GM23248 (cell line): ENCODE measurements at regions not wholly inside any gene's neighbourhood (a gene's known extent, or its start where the extent isn't known, plus 50 kb on each side); places are given as distances from the start of the nearest gene placed in this dataset.

Experiments
- DNase-seq: peaks from one replicate; pipeline ENCODE4 v3.0.0-alpha.2; 2015
- H2AFZ ChIP-seq: fragments of 200-600 bp; sonication (generic); 2 replicates; pipeline ENCODE4 v1.6.1; 2016; ENCODE audit warnings: antibody characterized with exemption
- H3F3A ChIP-seq: fragments of 200-600 bp; sonication (generic); 2 replicates; pipeline ENCODE4 v1.6.1; 2016; ENCODE audit warnings: mild to moderate bottlenecking, antibody characterized with exemption, mixed run types; ENCODE audit not compliant: insufficient read depth
- H3K27ac ChIP-seq: fragments of 200-600 bp; sonication (generic); 2 replicates; pipeline ENCODE4 v1.5.1; 2016; ENCODE audit warnings: mild to moderate bottlenecking
- H3K27me3 ChIP-seq: fragments of 200-600 bp; sonication (generic); replicated peaks from 2 replicates; pipeline ENCODE4 v1.6.1; 2016; ENCODE audit warnings: mild to moderate bottlenecking; ENCODE audit not compliant: insufficient read depth
- H3K36me3 ChIP-seq: fragments of 200-600 bp; sonication (generic); 2 replicates; pipeline ENCODE4 v1.6.1; 2016; ENCODE audit warnings: low read depth, mild to moderate bottlenecking
- H3K4me1 ChIP-seq: fragments of 200-600 bp; sonication (generic); 2 replicates; pipeline ENCODE4 v1.6.1; 2016; ENCODE audit warnings: mild to moderate bottlenecking; ENCODE audit not compliant: insufficient read depth
- H3K4me2 ChIP-seq: fragments of 200-600 bp; sonication (generic); one replicate; pipeline ENCODE4 v1.6.1; 2016; ENCODE audit warnings: mild to moderate bottlenecking; ENCODE audit not compliant: unreplicated experiment
- H3K4me3 ChIP-seq: fragments of 200-600 bp; sonication (generic); 2 replicates; pipeline ENCODE4 v1.5.1; 2016; ENCODE audit warnings: mild to moderate bottlenecking
- H3K79me2 ChIP-seq: fragments of 200-600 bp; sonication (generic); 2 replicates; pipeline ENCODE4 v1.6.1; 2016; ENCODE audit warnings: mild to moderate bottlenecking; ENCODE audit not compliant: insufficient read depth
- H3K9ac ChIP-seq: fragments of 200-600 bp; sonication (generic); 2 replicates; pipeline ENCODE4 v1.6.1; 2016; ENCODE audit warnings: mild to moderate bottlenecking
- H3K9me2 ChIP-seq: fragments of 200-600 bp; sonication (generic); 2 replicates; pipeline ENCODE4 v1.6.1; 2016; ENCODE audit warnings: mixed run types, mild to moderate bottlenecking, moderate library complexity; ENCODE audit not compliant: insufficient read depth
- H3K9me3 ChIP-seq: fragments of 200-600 bp; sonication (generic); one replicate; pipeline ENCODE4 v1.6.1; 2017; ENCODE audit warnings: low read depth
- H4K20me1 ChIP-seq: fragments of 200-600 bp; sonication (generic); 2 replicates; pipeline ENCODE4 v1.6.0; 2016; ENCODE audit not compliant: insufficient read depth
- EZH2 ChIP-seq: fragments of 200-600 bp; sonication (generic); IDR thresholded peaks from 2 replicates; pipeline ENCODE4 v1.6.1; 2018; ENCODE audit warnings: antibody characterized with exemption, mild to moderate bottlenecking; ENCODE audit not compliant: insufficient read depth, poor library complexity, severe bottlenecking
- EZH2phosphoT487 ChIP-seq: fragments of 200-600 bp; sonication (generic); IDR thresholded peaks from 2 replicates; pipeline ENCODE4 v1.6.1; 2018; ENCODE audit warnings: antibody characterized with exemption, moderate library complexity, mild to moderate bottlenecking, low read depth; ENCODE audit not compliant: insufficient read depth
- WGBS, 2 experiments: methylation state at CpG; one replicate each; pipeline ENCODE4 v1.1.6; 2015 to 2017; ENCODE audit warnings: low lambda C conversion rate in 2 of 2, low coverage in 1 of 2; ENCODE audit errors: missing lambda C conversion rate in 2 of 2; 5-methylcytosine and 5-hydroxymethylcytosine counted together
- in situ Hi-C: fragments of 300-500 bp; cut with MboI; formaldehyde crosslinking; loops from 2 replicates; pipeline ENCODE4 v1.15.0; 2020

DNA sequence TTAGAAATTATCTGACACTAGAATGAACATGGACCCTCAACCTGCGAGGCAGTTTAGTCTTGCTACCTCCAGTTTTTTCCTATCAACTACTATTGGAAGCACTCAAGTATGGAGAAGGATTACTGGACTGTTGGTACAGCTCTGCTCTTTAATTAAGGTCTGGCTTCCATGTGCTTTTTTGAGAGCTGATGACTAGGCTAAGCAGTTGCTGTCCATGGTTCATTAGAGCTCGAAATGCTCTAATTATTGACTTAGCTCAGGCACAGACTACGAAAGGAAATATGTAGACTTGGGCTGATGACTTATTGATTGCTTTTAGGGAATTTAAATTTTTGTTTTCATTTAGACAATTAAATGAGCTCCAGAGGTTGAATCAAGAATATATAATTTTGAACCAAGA lies 1281.6 kb downstream of the HACE1 start:
- Histone ChIP-seq H3K9ac (no peak overlapping the region), H3F3A (no peaks in the 10 kb centered on the region), H3K4me3 (no peak overlapping the region), H3K79me2 (no peaks in the 10 kb centered on the region), H3K4me2 (no peak overlapping the region), H3K4me1 (no peaks in the 10 kb centered on the region), H3K9me2 (no peaks in the 10 kb centered on the region), H2AFZ (no peak overlapping the region), H3K27me3 (no peaks in the 10 kb centered on the region), H3K27ac (no peak overlapping the region), H3K36me3 (no peaks in the 10 kb centered on the region), H3K9me3 (no peaks in the 10 kb centered on the region), H4K20me1 (no peaks in the 10 kb centered on the region)
- 14 to 21% methylated on average over 3 of the region's 3 CpGs for WGBS, 2 experiments
- TF ChIP-seq EZH2phosphoT487 = no peak
- TF ChIP-seq EZH2 = no peak
- DNase-seq = no peak
- in situ Hi-C loops = no loop called here

DNA sequence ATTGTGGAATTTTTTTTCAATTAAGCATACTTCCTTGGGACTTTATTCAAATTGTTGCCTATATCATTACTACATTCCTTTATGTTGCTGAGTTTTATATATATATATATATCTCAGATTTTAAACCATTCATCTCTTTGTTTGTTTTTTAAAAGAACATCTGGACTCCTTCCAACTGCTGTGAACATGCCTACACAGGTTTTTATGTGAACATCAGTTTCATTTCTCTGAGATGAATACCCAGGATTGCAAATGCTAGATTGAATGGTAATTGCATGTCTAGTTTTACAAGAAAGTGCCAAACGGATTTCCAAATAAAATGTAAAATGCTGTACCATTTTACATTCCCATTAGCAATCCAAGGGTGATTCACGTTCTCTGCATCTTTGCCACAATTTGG lies 1289.3 kb downstream of the HACE1 start:
- in situ Hi-C loops = no loop called here
- Histone ChIP-seq H3K4me2 (no peak overlapping the region), H2AFZ (no peak overlapping the region), H4K20me1 (no peaks in the 10 kb centered on the region), H3K4me1 (no peaks in the 10 kb centered on the region), H3K36me3 (no peaks in the 10 kb centered on the region), H3K79me2 (no peaks in the 10 kb centered on the region), H3K27me3 (no peaks in the 10 kb centered on the region), H3K9ac (no peak overlapping the region), H3K9me2 (no peaks in the 10 kb centered on the region), H3F3A (no peaks in the 10 kb centered on the region), H3K4me3 (no peak overlapping the region), H3K9me3 (no peaks in the 10 kb centered on the region), H3K27ac (no peak overlapping the region)
- 6 to 18% methylated on average over 2 of the region's 2 CpGs for WGBS, 2 experiments
- DNase-seq = no peak
- TF ChIP-seq EZH2 = no peak

DNA sequence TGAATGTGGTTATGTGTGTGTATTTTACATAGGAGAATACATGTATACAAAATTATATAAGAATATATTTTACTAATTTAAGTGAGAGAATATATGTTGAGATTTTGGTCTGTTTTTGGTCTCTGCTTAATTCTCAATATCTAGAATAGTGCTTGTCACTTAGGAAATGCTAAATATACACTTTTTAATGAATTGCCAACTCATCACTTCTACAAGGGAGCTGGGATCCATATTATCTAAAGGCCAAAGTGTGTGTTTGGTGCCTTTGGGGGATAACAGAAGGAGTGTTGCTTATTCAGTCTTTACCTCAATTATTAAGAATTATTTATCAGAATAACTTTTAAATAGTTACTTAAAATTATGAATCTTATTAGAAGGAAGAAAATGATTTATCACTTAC lies 1304.8 kb downstream of the HACE1 start:
- H3F3A ChIP-seq = no peaks in the 10 kb centered on the region
- in situ Hi-C loops = no loop called here
- H2AFZ ChIP-seq = no peak overlapping the region
- no peaks in the 10 kb centered on the region for H3K9me2 ChIP-seq
- no peak for TF ChIP-seq EZH2phosphoT487
- no peak for TF ChIP-seq EZH2
- H3K4me3 ChIP-seq = no peak overlapping the region
- no peaks in the 10 kb centered on the region for H4K20me1 ChIP-seq
- no peak overlapping the region for H3K9ac ChIP-seq
- no peak overlapping the region for H3K4me2 ChIP-seq
- no peaks in the 10 kb centered on the region for H3K9me3 ChIP-seq
- no peaks in the 10 kb centered on the region for H3K79me2 ChIP-seq
- DNase-seq = no peak
- H3K27ac ChIP-seq = no peak overlapping the region
- no peaks in the 10 kb centered on the region for H3K4me1 ChIP-seq
- H3K27me3 ChIP-seq = no peaks in the 10 kb centered on the region
- H3K36me3 ChIP-seq = no peaks in the 10 kb centered on the region

DNA sequence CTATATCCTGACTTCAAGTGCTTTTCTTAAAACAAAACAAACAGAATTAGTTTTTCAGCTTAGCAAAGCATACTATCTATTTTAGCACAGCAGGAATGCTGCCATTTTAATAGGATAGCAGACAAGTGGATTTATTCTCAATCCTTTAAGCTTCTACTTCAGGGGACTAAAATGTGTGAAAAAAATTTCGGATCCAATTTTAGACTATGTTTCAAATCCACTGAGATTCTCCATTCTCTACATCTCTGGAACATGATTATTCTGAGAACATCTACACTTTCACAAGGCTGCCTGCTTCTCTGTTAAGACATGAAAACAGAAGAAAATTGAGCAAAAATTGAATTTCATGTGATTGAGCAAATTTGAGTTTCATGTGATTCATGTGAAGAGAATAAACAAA lies 1321.3 kb downstream of the HACE1 start:
- DNase-seq = no peak
- Histone ChIP-seq H3K9me3 (no peaks in the 10 kb centered on the region), H3K79me2 (no peaks in the 10 kb centered on the region), H3K27ac (no peak overlapping the region), H3F3A (no peaks in the 10 kb centered on the region), H3K4me2 (no peak overlapping the region), H3K4me3 (no peak overlapping the region), H3K27me3 (no peaks in the 10 kb centered on the region), H3K9me2 (no peaks in the 10 kb centered on the region), H4K20me1 (no peaks in the 10 kb centered on the region), H3K4me1 (no peaks in the 10 kb centered on the region), H2AFZ (no peak overlapping the region), H3K36me3 (no peaks in the 10 kb centered on the region), H3K9ac (no peak overlapping the region)
- 6 to 10% methylated on average over 1 of the region's 1 CpG for WGBS, 2 experiments
- in situ Hi-C loops = no loop called here
- TF ChIP-seq EZH2 (no peak), EZH2phosphoT487 (no peak)

DNA sequence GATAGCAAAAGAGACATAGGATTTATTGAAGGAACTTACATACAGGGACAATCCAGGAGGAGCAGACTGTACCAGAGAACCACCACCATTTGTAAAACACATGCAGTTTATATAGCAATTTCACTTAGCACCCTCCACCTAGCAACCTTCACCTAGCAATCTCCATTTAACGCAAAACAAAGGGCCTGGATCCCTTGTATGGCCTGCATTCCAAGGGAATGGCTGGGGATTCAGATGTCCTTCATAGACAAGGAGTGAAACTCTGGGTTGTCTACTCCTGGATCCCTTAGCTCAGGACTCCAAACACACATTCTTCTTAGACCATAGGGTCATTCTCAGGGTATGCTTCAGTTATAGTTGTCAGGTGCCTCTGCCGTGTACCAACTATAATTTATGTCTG lies 1324.9 kb downstream of the HACE1 start:
- Histone ChIP-seq H3K9me3 (no peaks in the 10 kb centered on the region), H2AFZ (no peak overlapping the region), H3K27ac (no peak overlapping the region), H3K4me3 (no peak overlapping the region), H3K9me2 (no peaks in the 10 kb centered on the region), H3K27me3 (no peaks in the 10 kb centered on the region), H4K20me1 (no peaks in the 10 kb centered on the region), H3K4me1 (no peaks in the 10 kb centered on the region), H3K36me3 (no peaks in the 10 kb centered on the region), H3K9ac (no peak overlapping the region), H3F3A (no peaks in the 10 kb centered on the region), H3K79me2 (no peaks in the 10 kb centered on the region), H3K4me2 (no peak overlapping the region)
- 10 to 11% methylated on average over 2 of the region's 2 CpGs for WGBS, 2 experiments
- DNase-seq = no peak
- no peak for TF ChIP-seq EZH2
- in situ Hi-C loops = no loop called here
